GM21360 (cell line): ENCODE measurements at regions not wholly inside any gene's neighbourhood (a gene's known extent, or its start where the extent isn't known, plus 50 kb on each side); places are given as distances from the start of the nearest gene placed in this dataset.

Source experiments
- ATAC-seq: cut with Tn5 transposase; IDR thresholded peaks from one replicate; pipeline ENCODE4 v1.9.1; 2021; ENCODE audit warnings: mild to moderate bottlenecking, moderate library complexity; ENCODE audit not compliant: unreplicated experiment

- ATAC-seq, result no peak
Observed at GRCh38 chr5:159527546-159528254, 197.4 kb upstream of the IL12B start.

GRCh38 chr5:159531554-159532105 is 201.3 kb upstream of the IL12B start:
- no peak for ATAC-seq

- ATAC-seq, result no peak
Observed at GRCh38 chr5:159533197-159533596, 202.9 kb upstream of the IL12B start.

GRCh38 chr5:159536166-159536565 is 205.9 kb upstream of the IL12B start:
- ATAC-seq, result no peak

GRCh38 chr5:159536646-159537045 is 206.4 kb upstream of the IL12B start:
- ATAC-seq, result no peak

GRCh38 chr5:159539678-159540077 is 209.4 kb upstream of the IL12B start:
- no peak for ATAC-seq

GRCh38 chr5:159543326-159543725 is 213.0 kb upstream of the IL12B start:
- ATAC-seq, result no peak

- no peak for ATAC-seq
Observed at GRCh38 chr5:159545156-159545555, 214.9 kb upstream of the IL12B start.

- ATAC-seq, result no peak
Observed at GRCh38 chr5:159547466-159548195, 217.3 kb upstream of the IL12B start.

GRCh38 chr5:159548517-159548916 is 218.2 kb upstream of the IL12B start:
- no peak for ATAC-seq

GRCh38 chr5:159549046-159549445 is 218.8 kb upstream of the IL12B start:
- no peak for ATAC-seq

GRCh38 chr5:159550951-159551350 is 220.7 kb upstream of the IL12B start:
- no peak for ATAC-seq

GRCh38 chr5:159552751-159553150 is 222.5 kb upstream of the IL12B start:
- ATAC-seq, result no peak

- ATAC-seq, result no peak
Observed at GRCh38 chr5:159553792-159554191, 223.5 kb upstream of the IL12B start.

- no peak for ATAC-seq
Observed at GRCh38 chr5:159555084-159555483, 224.8 kb upstream of the IL12B start.

- no peak for ATAC-seq
Observed at GRCh38 chr5:159559337-159559736, 229.1 kb upstream of the IL12B start.

- ATAC-seq, result no peak
Observed at GRCh38 chr5:159560088-159560487, 229.8 kb upstream of the IL12B start.

GRCh38 chr5:159564031-159564430 is 233.7 kb upstream of the IL12B start:
- ATAC-seq, result no peak

GRCh38 chr5:159566832-159567231 is 236.5 kb upstream of the IL12B start:
- ATAC-seq, result no peak

- ATAC-seq, result no peak
Observed at GRCh38 chr5:159567461-159567860, 237.2 kb upstream of the IL12B start.

- no peak for ATAC-seq
Observed at GRCh38 chr5:159571501-159572244, 241.4 kb upstream of the IL12B start.
